OCI-LY7 (cell line): ENCODE measurements at regions not wholly inside any gene's neighbourhood (a gene's known extent, or its start where the extent isn't known, plus 50 kb on each side); places are given as distances from the start of the nearest gene placed in this dataset.

Source experiments
- EZH2phosphoT487 ChIP-seq: fragments of 200-600 bp; sonication (generic); IDR thresholded peaks from 2 replicates; pipeline ENCODE4 v1.6.1; 2018; ENCODE audit warnings: low read depth, borderline replicate concordance, mild to moderate bottlenecking, mixed run types, antibody characterized with exemption, low read length, moderate library complexity, mixed read lengths
- TF ChIP-seq, protein P1 (sequence below): fragments of 200-600 bp; sonication (generic); conservative IDR thresholded peaks from 2 replicates; pipeline ENCODE4 v1.5.1; 2014; ENCODE audit warnings: mild to moderate bottlenecking, antibody characterized with exemption, low read length, moderate library complexity, mixed read lengths

DNA sequence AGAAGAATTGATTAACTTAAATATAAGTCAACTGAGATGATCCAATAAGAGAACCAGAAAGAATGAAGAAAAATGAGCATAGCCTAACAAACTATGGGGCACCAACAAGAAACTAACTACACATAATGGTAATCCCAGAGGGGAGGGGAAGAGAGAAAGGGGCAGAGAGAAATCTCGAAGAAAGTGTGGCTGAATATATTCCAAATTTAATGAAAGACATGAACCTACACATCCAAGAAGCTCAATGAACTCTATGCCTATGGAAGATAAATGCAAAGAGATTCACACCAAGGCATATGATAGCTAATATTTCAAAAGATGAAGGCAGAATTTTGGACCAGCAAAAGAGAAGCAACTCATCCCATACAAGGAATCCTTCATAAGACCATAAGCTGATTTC is 649.2 kb downstream of the ZEB2 start:
- no peak for TF ChIP-seq EZH2phosphoT487
- TF ChIP-seq, protein P1, sequence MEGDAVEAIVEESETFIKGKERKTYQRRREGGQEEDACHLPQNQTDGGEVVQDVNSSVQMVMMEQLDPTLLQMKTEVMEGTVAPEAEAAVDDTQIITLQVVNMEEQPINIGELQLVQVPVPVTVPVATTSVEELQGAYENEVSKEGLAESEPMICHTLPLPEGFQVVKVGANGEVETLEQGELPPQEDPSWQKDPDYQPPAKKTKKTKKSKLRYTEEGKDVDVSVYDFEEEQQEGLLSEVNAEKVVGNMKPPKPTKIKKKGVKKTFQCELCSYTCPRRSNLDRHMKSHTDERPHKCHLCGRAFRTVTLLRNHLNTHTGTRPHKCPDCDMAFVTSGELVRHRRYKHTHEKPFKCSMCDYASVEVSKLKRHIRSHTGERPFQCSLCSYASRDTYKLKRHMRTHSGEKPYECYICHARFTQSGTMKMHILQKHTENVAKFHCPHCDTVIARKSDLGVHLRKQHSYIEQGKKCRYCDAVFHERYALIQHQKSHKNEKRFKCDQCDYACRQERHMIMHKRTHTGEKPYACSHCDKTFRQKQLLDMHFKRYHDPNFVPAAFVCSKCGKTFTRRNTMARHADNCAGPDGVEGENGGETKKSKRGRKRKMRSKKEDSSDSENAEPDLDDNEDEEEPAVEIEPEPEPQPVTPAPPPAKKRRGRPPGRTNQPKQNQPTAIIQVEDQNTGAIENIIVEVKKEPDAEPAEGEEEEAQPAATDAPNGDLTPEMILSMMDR, result no peak
